OCI-LY7 (cell line): ENCODE measurements at regions not wholly inside any gene's neighbourhood (a gene's known extent, or its start where the extent isn't known, plus 50 kb on each side); places are given as distances from the start of the nearest gene placed in this dataset.

ENCODE experiments used
- EZH2phosphoT487 ChIP-seq: fragments of 200-600 bp; sonication (generic); IDR thresholded peaks from 2 replicates; pipeline ENCODE4 v1.6.1; 2018; ENCODE audit warnings: low read depth, borderline replicate concordance, mild to moderate bottlenecking, mixed run types, antibody characterized with exemption, low read length, moderate library complexity, mixed read lengths
- TF ChIP-seq, protein P1 (sequence below): fragments of 200-600 bp; sonication (generic); conservative IDR thresholded peaks from 2 replicates; pipeline ENCODE4 v1.5.1; 2014; ENCODE audit warnings: mild to moderate bottlenecking, antibody characterized with exemption, low read length, moderate library complexity, mixed read lengths

DNA sequence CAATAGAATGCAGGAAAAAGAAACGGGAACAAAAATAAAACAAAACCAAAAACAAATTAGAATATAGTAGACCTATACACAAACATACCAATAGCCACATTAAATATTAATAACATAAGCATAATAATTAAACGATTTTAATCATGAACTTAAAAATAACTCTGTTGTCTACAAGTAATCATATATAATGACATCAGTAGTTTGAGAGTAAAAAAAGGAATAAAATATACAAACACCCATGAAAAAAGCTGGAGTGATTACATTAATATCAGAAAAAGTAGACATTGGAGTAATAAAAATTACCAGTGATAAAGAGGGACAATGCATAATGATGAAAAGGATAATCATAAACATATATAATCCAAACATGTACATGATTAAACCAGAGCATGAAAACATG lies 181.8 kb downstream of the ATXN7L3B start:
- TF ChIP-seq, protein P1, sequence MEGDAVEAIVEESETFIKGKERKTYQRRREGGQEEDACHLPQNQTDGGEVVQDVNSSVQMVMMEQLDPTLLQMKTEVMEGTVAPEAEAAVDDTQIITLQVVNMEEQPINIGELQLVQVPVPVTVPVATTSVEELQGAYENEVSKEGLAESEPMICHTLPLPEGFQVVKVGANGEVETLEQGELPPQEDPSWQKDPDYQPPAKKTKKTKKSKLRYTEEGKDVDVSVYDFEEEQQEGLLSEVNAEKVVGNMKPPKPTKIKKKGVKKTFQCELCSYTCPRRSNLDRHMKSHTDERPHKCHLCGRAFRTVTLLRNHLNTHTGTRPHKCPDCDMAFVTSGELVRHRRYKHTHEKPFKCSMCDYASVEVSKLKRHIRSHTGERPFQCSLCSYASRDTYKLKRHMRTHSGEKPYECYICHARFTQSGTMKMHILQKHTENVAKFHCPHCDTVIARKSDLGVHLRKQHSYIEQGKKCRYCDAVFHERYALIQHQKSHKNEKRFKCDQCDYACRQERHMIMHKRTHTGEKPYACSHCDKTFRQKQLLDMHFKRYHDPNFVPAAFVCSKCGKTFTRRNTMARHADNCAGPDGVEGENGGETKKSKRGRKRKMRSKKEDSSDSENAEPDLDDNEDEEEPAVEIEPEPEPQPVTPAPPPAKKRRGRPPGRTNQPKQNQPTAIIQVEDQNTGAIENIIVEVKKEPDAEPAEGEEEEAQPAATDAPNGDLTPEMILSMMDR: no peak
- TF ChIP-seq EZH2phosphoT487: no peak
